ENCODE measurements at regions not wholly inside any gene's neighbourhood (a gene's known extent, or its start where the extent isn't known, plus 50 kb on each side); places are given as distances from the start of the nearest gene placed in this dataset.

- Mint-ChIP-seq H3K9me3 (ENCODE audit: unreplicated experiment) (no peaks in the 10 kb centered on the region), H3K4me3 (ENCODE audit: unreplicated experiment) (no peak overlapping the region), H3K27ac (ENCODE audit: unreplicated experiment) (no peak overlapping the region), H3K27me3 (ENCODE audit: unreplicated experiment) (no peaks in the 10 kb centered on the region), H3K4me1 (ENCODE audit: unreplicated experiment) (peaks cover 2% of the 10 kb centered on the region), H3K36me3 (ENCODE audit: low read depth, unreplicated experiment) (no peaks in the 10 kb centered on the region)
- no peak for TF ChIP-seq CTCF (IDR thresholded peaks at IDR 0.05; ENCODE audit: unreplicated experiment)
- no peak for DNase-seq (ENCODE audit: low spot score)
Measured at GRCh38 chrX:42944381-42944998, 166.5 kb upstream of the PPP1R2C start.

- DNase-seq (ENCODE audit: low spot score): no peak
- Mint-ChIP-seq H3K27ac (ENCODE audit: unreplicated experiment) (no peak overlapping the region), H3K4me1 (ENCODE audit: unreplicated experiment) (peaks cover 2% of the 10 kb centered on the region), H3K36me3 (ENCODE audit: low read depth, unreplicated experiment) (no peaks in the 10 kb centered on the region), H3K27me3 (ENCODE audit: unreplicated experiment) (no peaks in the 10 kb centered on the region), H3K4me3 (ENCODE audit: unreplicated experiment) (no peak overlapping the region), H3K9me3 (ENCODE audit: unreplicated experiment) (no peaks in the 10 kb centered on the region)
- no peak for TF ChIP-seq CTCF (IDR thresholded peaks at IDR 0.05; ENCODE audit: unreplicated experiment)
Measured at GRCh38 chrX:42946544-42947194, 168.7 kb upstream of the PPP1R2C start.

GRCh38 chrX:42948723-42949657 lies 171.0 kb upstream of the PPP1R2C start:
- H3K27me3 Mint-ChIP-seq (ENCODE audit: unreplicated experiment): no peaks in the 10 kb centered on the region
- no peak for TF ChIP-seq CTCF (IDR thresholded peaks at IDR 0.05; ENCODE audit: unreplicated experiment)
- no peaks in the 10 kb centered on the region for H3K4me1 Mint-ChIP-seq (ENCODE audit: unreplicated experiment)
- H3K9me3 Mint-ChIP-seq (ENCODE audit: unreplicated experiment): no peaks in the 10 kb centered on the region
- no peak overlapping the region for H3K27ac Mint-ChIP-seq (ENCODE audit: unreplicated experiment)
- no peaks in the 10 kb centered on the region for H3K36me3 Mint-ChIP-seq (ENCODE audit: low read depth, unreplicated experiment)
- no peak overlapping the region for H3K4me3 Mint-ChIP-seq (ENCODE audit: unreplicated experiment)
- no peak for DNase-seq (ENCODE audit: low spot score)

- TF ChIP-seq CTCF (IDR thresholded peaks at IDR 0.05; ENCODE audit: unreplicated experiment): no peak
- Mint-ChIP-seq H3K4me3 (ENCODE audit: unreplicated experiment) (no peak overlapping the region), H3K4me1 (ENCODE audit: unreplicated experiment) (no peaks in the 10 kb centered on the region), H3K9me3 (ENCODE audit: unreplicated experiment) (no peaks in the 10 kb centered on the region), H3K36me3 (ENCODE audit: low read depth, unreplicated experiment) (no peaks in the 10 kb centered on the region), H3K27ac (ENCODE audit: unreplicated experiment) (no peak overlapping the region), H3K27me3 (ENCODE audit: unreplicated experiment) (no peaks in the 10 kb centered on the region)
- DNase-seq (ENCODE audit: low spot score): no peak
Measured at GRCh38 chrX:42951747-42952146, 173.8 kb upstream of the PPP1R2C start.

Data from endothelial cell (in vitro differentiated cells).